Mesenchymal stem cell (in vitro differentiated cells and primary cell): ENCODE measurements at regions not wholly inside any gene's neighbourhood (a gene's known extent, or its start where the extent isn't known, plus 50 kb on each side); places are given as distances from the start of the nearest gene placed in this dataset.

Experiments
- DNase-seq: peaks from one replicate; pipeline ENCODE4 v3.0.0-alpha.2; 2013
- H2AFZ ChIP-seq: one replicate; pipeline ENCODE4 v1.6.1; 2013; ENCODE audit warnings: low read depth, mild to moderate bottlenecking, control low read depth, inconsistent platforms, low read length, moderate library complexity
- H2AK5ac ChIP-seq: 2 replicates; pipeline ENCODE4 v1.6.1; 2013; ENCODE audit warnings: low read length, moderate library complexity, mild to moderate bottlenecking, inconsistent platforms; ENCODE audit not compliant: severe bottlenecking
- H2BK120ac ChIP-seq: one replicate; pipeline ENCODE4 v1.6.1; 2013; ENCODE audit warnings: low read depth, mild to moderate bottlenecking, inconsistent platforms, low read length, moderate library complexity
- H2BK12ac ChIP-seq, 2 experiments: one replicate each; pipeline ENCODE4 v1.6.1; 2013; ENCODE audit warnings: inconsistent platforms in 2 of 2, low read length in 2 of 2, mild to moderate bottlenecking in 2 of 2, moderate library complexity in 2 of 2, control low read depth in 1 of 2
- H2BK15ac ChIP-seq: one replicate; pipeline ENCODE4 v1.6.1; 2013; ENCODE audit warnings: mild to moderate bottlenecking, low read depth, inconsistent platforms; ENCODE audit not compliant: poor library complexity, severe bottlenecking
- H2BK5ac ChIP-seq: 2 replicates; pipeline ENCODE4 v1.6.1; 2013; ENCODE audit warnings: low read depth, mild to moderate bottlenecking, low read length, control low read depth, inconsistent platforms; ENCODE audit not compliant: poor library complexity, severe bottlenecking
- H3K14ac ChIP-seq, 2 experiments: one replicate each; pipeline ENCODE4 v1.6.1; 2013; ENCODE audit warnings: inconsistent platforms in 2 of 2, low read length in 2 of 2, control low read depth in 1 of 2, mild to moderate bottlenecking in 1 of 2, moderate library complexity in 1 of 2
- H3K18ac ChIP-seq, 2 experiments: one replicate each; pipeline ENCODE4 v1.6.1; 2013; ENCODE audit warnings: inconsistent platforms in 2 of 2, low read length in 2 of 2, control low read depth in 1 of 2, low read depth in 1 of 2, mild to moderate bottlenecking in 1 of 2
- H3K23ac ChIP-seq, 2 experiments: one replicate each; pipeline ENCODE4 v1.6.1; 2013; ENCODE audit warnings: inconsistent platforms in 2 of 2, low read length in 2 of 2, mild to moderate bottlenecking in 2 of 2, moderate library complexity in 2 of 2, control low read depth in 1 of 2
- H3K27ac ChIP-seq: 2 replicates; pipeline ENCODE4 v1.5.1; 2013; ENCODE audit warnings: mild to moderate bottlenecking, moderate library complexity, low read length, control low read depth, inconsistent platforms; ENCODE audit not compliant: poor library complexity, severe bottlenecking
- H3K27me3 ChIP-seq, 2 experiments: 2 replicates each; pipeline versions ENCODE4 v1.6.1 to v1.7.0; 2013; ENCODE audit warnings: low read length in 2 of 2, mild to moderate bottlenecking in 2 of 2, moderate library complexity in 2 of 2, control low read depth in 1 of 2, inconsistent platforms in 1 of 2; ENCODE audit not compliant: control insufficient read depth in 1 of 2, insufficient read depth in 1 of 2
- H3K36me3 ChIP-seq, 2 experiments: 2 replicates each; pipeline versions ENCODE4 v1.6.1 to v1.7.0; 2013; ENCODE audit warnings: low read length in 2 of 2, control low read depth in 1 of 2, inconsistent platforms in 1 of 2, low read depth in 1 of 2, mild to moderate bottlenecking in 1 of 2; ENCODE audit not compliant: insufficient read depth in 2 of 2, control insufficient read depth in 1 of 2
- H3K4ac ChIP-seq, 2 experiments: one replicate each; pipeline ENCODE4 v1.6.1; 2013; ENCODE audit warnings: inconsistent platforms in 2 of 2, low read length in 2 of 2, mild to moderate bottlenecking in 2 of 2, moderate library complexity in 2 of 2, control low read depth in 1 of 2, low read depth in 1 of 2
- H3K4me1 ChIP-seq: 2 replicates; pipeline ENCODE4 v1.6.1; 2013; ENCODE audit warnings: low read depth, low read length, control low read depth; ENCODE audit not compliant: control insufficient read depth, insufficient read depth
- H3K4me2 ChIP-seq: 2 replicates; pipeline ENCODE4 v1.6.1; 2013; ENCODE audit warnings: low read length, mild to moderate bottlenecking, inconsistent platforms; ENCODE audit not compliant: poor library complexity, severe bottlenecking
- H3K4me3 ChIP-seq, 2 experiments: 2 replicates each; pipeline versions ENCODE4 v1.5.1 to v1.7.0; 2013; ENCODE audit warnings: low read length in 2 of 2, mild to moderate bottlenecking in 2 of 2, control low read depth in 1 of 2, low read depth in 1 of 2; ENCODE audit not compliant: insufficient read depth in 1 of 2
- H3K79me1 ChIP-seq: replicated peaks from 2 replicates; pipeline ENCODE4 v1.6.1; 2013; ENCODE audit warnings: mild to moderate bottlenecking, control low read depth, low read length, inconsistent platforms; ENCODE audit not compliant: poor library complexity, severe bottlenecking
- H3K9ac ChIP-seq: 2 replicates; pipeline ENCODE4 v1.7.0; 2013; ENCODE audit warnings: mild to moderate bottlenecking, low read length, moderate library complexity
- H3K9me3 ChIP-seq: 2 replicates; pipeline ENCODE4 v1.7.0; 2013; ENCODE audit warnings: mild to moderate bottlenecking, low read length; ENCODE audit not compliant: control insufficient read depth
- H4K8ac ChIP-seq: one replicate; pipeline ENCODE4 v1.6.1; 2013; ENCODE audit warnings: inconsistent platforms, mild to moderate bottlenecking, low read length, moderate library complexity
- H4K91ac ChIP-seq: one replicate; pipeline ENCODE4 v1.6.1; 2013; ENCODE audit warnings: mild to moderate bottlenecking, low read length, inconsistent platforms
- WGBS: methylation state at CpG from one replicate; pipeline ENCODE4 v1.1.7; 2013; ENCODE audit warnings: mixed read lengths; 5-methylcytosine and 5-hydroxymethylcytosine counted together

- H3K14ac ChIP-seq: no peak overlapping the region
- WGBS: 82% methylated on average over 2 of the region's 2 CpGs
These were observed 84.9 kb upstream of the ZNF536 start for GRCh38 chr19:30287259-30287658.

GRCh38 chr19:30287973-30288372 lies 84.2 kb upstream of the ZNF536 start:
- H3K4me3 ChIP-seq: no peak overlapping the region
- no peak overlapping the region for H2BK12ac ChIP-seq
- no peak overlapping the region for H2AK5ac ChIP-seq
- no peak overlapping the region for H3K9ac ChIP-seq
- no peak for DNase-seq
- no peak overlapping the region for H3K4ac ChIP-seq
- no peaks in the 10 kb centered on the region for H3K4me1 ChIP-seq
- H3K18ac ChIP-seq: no peak overlapping the region
- H3K27ac ChIP-seq: no peak overlapping the region
- H3K14ac ChIP-seq: no peak overlapping the region
- no peak overlapping the region for H3K4me2 ChIP-seq
- no peak overlapping the region for H4K8ac ChIP-seq
- H3K9me3 ChIP-seq: no peaks in the 10 kb centered on the region
- H2AFZ ChIP-seq: no peak overlapping the region
- H4K91ac ChIP-seq: no peak overlapping the region
- H2BK5ac ChIP-seq: no peak overlapping the region
- H3K36me3 ChIP-seq: no peaks in the 10 kb centered on the region
- H3K27me3 ChIP-seq: no peaks in the 10 kb centered on the region
- H2BK15ac ChIP-seq: no peak overlapping the region
- no peak overlapping the region for H2BK120ac ChIP-seq
- no peaks in the 10 kb centered on the region for H3K79me1 ChIP-seq
- 65% methylated on average over 5 of the region's 5 CpGs for WGBS
- no peak overlapping the region for H3K23ac ChIP-seq

More at GRCh38 chr19:30287259-30287658, 84.9 kb upstream of the ZNF536 start:
- Histone ChIP-seq H3K4me3 (no peak overlapping the region), H3K9ac (no peak overlapping the region), H2AFZ (no peak overlapping the region), H3K4me2 (no peak overlapping the region), H3K36me3 (no peaks in the 10 kb centered on the region), H2BK120ac (no peak overlapping the region), H3K18ac (no peak overlapping the region), H4K8ac (no peak overlapping the region), H3K27ac (no peak overlapping the region), H3K9me3 (no peaks in the 10 kb centered on the region), H2BK12ac (no peak overlapping the region), H3K27me3 (no peaks in the 10 kb centered on the region), H2BK15ac (no peak overlapping the region), H3K4ac (no peak overlapping the region), H3K79me1 (no peaks in the 10 kb centered on the region), H3K23ac (no peak overlapping the region), H2AK5ac (no peak overlapping the region), H2BK5ac (no peak overlapping the region), H3K4me1 (no peaks in the 10 kb centered on the region), H4K91ac (no peak overlapping the region)
- no peak for DNase-seq

- DNase-seq: no peak
- no peaks in the 10 kb centered on the region for H3K79me1 ChIP-seq
- H2BK15ac ChIP-seq: no peak overlapping the region
- no peak overlapping the region for H3K4me2 ChIP-seq
- no peak overlapping the region for H3K4ac ChIP-seq
- H3K9me3 ChIP-seq: no peaks in the 10 kb centered on the region
- no peak overlapping the region for H3K18ac ChIP-seq
- H4K91ac ChIP-seq: no peak overlapping the region
- no peak overlapping the region for H2AFZ ChIP-seq
- no peak overlapping the region for H3K9ac ChIP-seq
- H3K4me3 ChIP-seq: no peak overlapping the region
- no peak overlapping the region for H2AK5ac ChIP-seq
- WGBS: no CpG with 5 or more reads among the region's 3 CpGs
- no peak overlapping the region for H3K14ac ChIP-seq
- no peaks in the 10 kb centered on the region for H3K27me3 ChIP-seq
- no peak overlapping the region for H2BK120ac ChIP-seq
- no peak overlapping the region for H2BK5ac ChIP-seq
- no peak overlapping the region for H4K8ac ChIP-seq
- no peak overlapping the region for H2BK12ac ChIP-seq
- no peak overlapping the region for H3K23ac ChIP-seq
- no peaks in the 10 kb centered on the region for H3K36me3 ChIP-seq
- H3K4me1 ChIP-seq: no peaks in the 10 kb centered on the region
- no peak overlapping the region for H3K27ac ChIP-seq
These were observed 83.3 kb upstream of the ZNF536 start for GRCh38 chr19:30288911-30289310.

- Histone ChIP-seq H3K4me3 (no peak overlapping the region), H2AFZ (no peak overlapping the region), H3K27ac (no peak overlapping the region), H2BK12ac (no peak overlapping the region), H3K14ac (no peak overlapping the region), H3K18ac (no peak overlapping the region), H4K91ac (no peak overlapping the region), H3K27me3 (no peaks in the 10 kb centered on the region), H3K79me1 (no peaks in the 10 kb centered on the region), H2AK5ac (no peak overlapping the region), H2BK15ac (no peak overlapping the region), H3K4me2 (no peak overlapping the region), H3K23ac (no peak overlapping the region), H3K4me1 (no peaks in the 10 kb centered on the region), H3K9me3 (no peaks in the 10 kb centered on the region), H3K4ac (no peak overlapping the region), H3K36me3 (no peaks in the 10 kb centered on the region), H4K8ac (no peak overlapping the region), H2BK120ac (no peak overlapping the region), H2BK5ac (no peak overlapping the region), H3K9ac (no peak overlapping the region)
- DNase-seq: no peak
- WGBS: 87% methylated on average over 8 of the region's 9 CpGs
These were observed 82.8 kb upstream of the ZNF536 start for GRCh38 chr19:30289336-30289735.
